Prostate gland (tissue), 2 donors: ENCODE measurements at regions not wholly inside any gene's neighbourhood (a gene's known extent, or its start where the extent isn't known, plus 50 kb on each side); places are given as distances from the start of the nearest gene placed in this dataset.

Experiments used
- DNase-seq: peaks from one replicate; pipeline ENCODE4 v3.0.0-alpha.2; 2019; ENCODE audit warnings: low spot score
- H3K27ac ChIP-seq, 2 donors: fragments of 200-600 bp; sonication (generic); 2 replicates each; pipeline ENCODE4 v1.5.1; 2017 to 2019
- H3K27me3 ChIP-seq: fragments of 200-600 bp; sonication (generic); replicated peaks from 2 replicates; pipeline ENCODE4 v1.5.1; 2019; ENCODE audit not compliant: insufficient read depth
- H3K36me3 ChIP-seq, 2 donors: fragments of 200-600 bp; sonication (generic); 1 replicate in 1 of 2; 2 replicates in 1 of 2; pipeline versions ENCODE4 v1.5.1 to v1.8.1; 2017 to 2019
- H3K4me1 ChIP-seq: fragments of 200-600 bp; sonication (generic); replicated peaks from 2 replicates; pipeline ENCODE4 v1.5.1; 2019
- H3K4me3 ChIP-seq, 2 donors: fragments of 200-600 bp; sonication (generic); 2 replicates each; pipeline ENCODE4 v1.5.1; 2017 to 2019
- H3K9me3 ChIP-seq: fragments of 200-600 bp; sonication (generic); 2 replicates; pipeline ENCODE4 v1.5.1; 2017
- CTCF ChIP-seq, 4 experiments: fragments of 200-600 bp in 2 of 4; fragments of 450-650 bp in 2 of 4; sonication (generic) in 2 of 4; IDR thresholded peaks; 1 replicate in 3 of 4; 2 replicates in 1 of 4; pipeline ENCODE4 v1.5.1; 2016 to 2019; ENCODE audit warnings: antibody characterized with exemption in 4 of 4, mild to moderate bottlenecking in 2 of 4, moderate library complexity in 2 of 4
- POLR2A ChIP-seq: fragments of 450-650 bp; IDR thresholded peaks from one replicate; pipeline ENCODE4 v1.6.1; 2016; ENCODE audit warnings: antibody characterized with exemption, mild to moderate bottlenecking
- POLR2AphosphoS5 ChIP-seq: sonication (generic); formaldehyde crosslinking; IDR thresholded peaks from one replicate; pipeline ENCODE4 v1.6.1; 2017; ENCODE audit warnings: antibody characterized with exemption
- WGBS: methylation state at CpG from one replicate; pipeline ENCODE4 v1.1.5; 2018; 5-methylcytosine and 5-hydroxymethylcytosine counted together
- intact Hi-C: fragments of 100-400 bp; cut with DNase I; formaldehyde crosslinking; loops from one replicate; pipeline ENCODE4 v1.14.2; 2022

- 88% methylated on average over 4 of the region's 4 CpGs for WGBS
- Histone ChIP-seq H3K36me3 (no peaks in the 10 kb centered on the region), H3K4me1 (no peaks in the 10 kb centered on the region), H3K4me3 (no peak overlapping the region), H3K27me3 (no peaks in the 10 kb centered on the region), H3K27ac (no peak overlapping the region), H3K9me3 (no peaks in the 10 kb centered on the region)
- TF ChIP-seq POLR2AphosphoS5 (no peak), CTCF (IDR thresholded peaks at IDR 0.05) (no peak), POLR2A (no peak)
- intact Hi-C loops: no loop called here
- DNase-seq: no peak
These were observed 554.4 kb upstream of the SORCS1 start for GRCh38 chr10:107718864-107719263.

- Histone ChIP-seq H3K4me1 (no peaks in the 10 kb centered on the region), H3K27ac (no peak overlapping the region), H3K27me3 (no peaks in the 10 kb centered on the region), H3K9me3 (no peaks in the 10 kb centered on the region), H3K4me3 (no peak overlapping the region), H3K36me3 (no peaks in the 10 kb centered on the region)
- intact Hi-C loops: no loop called here
- TF ChIP-seq POLR2A (no peak), POLR2AphosphoS5 (no peak), CTCF (IDR thresholded peaks at IDR 0.05) (no peak)
- DNase-seq: no peak
- 96% methylated on average over 2 of the region's 2 CpGs for WGBS
These were observed 552.5 kb upstream of the SORCS1 start for GRCh38 chr10:107717046-107717445.

GRCh38 chr10:107715565-107715964 lies 551.1 kb upstream of the SORCS1 start:
- 28% methylated on average over 3 of the region's 3 CpGs for WGBS
- intact Hi-C loops: no loop called here
- no peak overlapping the region for H3K4me3 ChIP-seq

GRCh38 chr10:107708981-107709380 lies 544.5 kb upstream of the SORCS1 start:
- no peaks in the 10 kb centered on the region for H3K9me3 ChIP-seq
- no peaks in the 10 kb centered on the region for H3K36me3 ChIP-seq
- 92% methylated on average over 1 of the region's 1 CpG for WGBS
- no peak for DNase-seq
- no peaks in the 10 kb centered on the region for H3K27me3 ChIP-seq
- H3K4me1 ChIP-seq: no peaks in the 10 kb centered on the region
- TF ChIP-seq POLR2A: no peak
- no peak for TF ChIP-seq CTCF (IDR thresholded peaks at IDR 0.05)
- no peak for TF ChIP-seq POLR2AphosphoS5
- no peak overlapping the region for H3K4me3 ChIP-seq
- intact Hi-C loops: no loop called here
- H3K27ac ChIP-seq: no peak overlapping the region

More at GRCh38 chr10:107715565-107715964, 551.1 kb upstream of the SORCS1 start:
- Histone ChIP-seq H3K4me1 (no peaks in the 10 kb centered on the region), H3K27me3 (no peaks in the 10 kb centered on the region), H3K9me3 (no peaks in the 10 kb centered on the region), H3K36me3 (no peaks in the 10 kb centered on the region), H3K27ac (no peak overlapping the region)
- TF ChIP-seq POLR2AphosphoS5: no peak
- no peak for TF ChIP-seq POLR2A
- no peak for TF ChIP-seq CTCF (IDR thresholded peaks at IDR 0.05)
- no peak for DNase-seq

- no peaks in the 10 kb centered on the region for H3K27me3 ChIP-seq
- TF ChIP-seq POLR2A (no peak), POLR2AphosphoS5 (no peak), CTCF (IDR thresholded peaks at IDR 0.05) (no peak)
- no peaks in the 10 kb centered on the region for H3K36me3 ChIP-seq
- WGBS: 76% methylated on average over 1 of the region's 1 CpG
- H3K9me3 ChIP-seq: no peaks in the 10 kb centered on the region
- no peak overlapping the region for H3K4me3 ChIP-seq
- intact Hi-C loops: no loop called here
- DNase-seq: no peak
- no peak overlapping the region for H3K27ac ChIP-seq
- no peaks in the 10 kb centered on the region for H3K4me1 ChIP-seq
These were observed 541.7 kb upstream of the SORCS1 start for GRCh38 chr10:107706096-107706725.
